Caco-2 (cell line): ENCODE measurements at regions not wholly inside any gene's neighbourhood (a gene's known extent, or its start where the extent isn't known, plus 50 kb on each side); places are given as distances from the start of the nearest gene placed in this dataset.

Source experiments
- BruUV-seq: library from RNA; stranded (reverse); fragments of 400-500 nt; replicated peaks from 2 replicates; lab custom pipeline; 2021; lab: Mats Ljungman, UMichigan
- CTCF ChIA-PET: fragments of 300-600 bp; sonication (Branson Sonifier 250); formaldehyde crosslinking; loops from one replicate; lab custom pipeline; 2022; ENCODE audit warnings: antibody characterized with exemption; lab: Charles Lee
- POLR2A ChIA-PET: fragments of 300-600 bp; sonication (Branson Sonifier 250); formaldehyde crosslinking; loops from one replicate; lab custom pipeline; 2022; ENCODE audit warnings: antibody characterized with exemption; lab: Charles Lee
- DNase-seq, 2 experiments: peaks; one replicate each; pipeline versions ENCODE4 v3.0.0 to v3.0.0-alpha.2; 2020 to 2022
- H3K27me3 ChIP-seq: replicated peaks from 2 replicates; pipeline ENCODE4 v1.6.0; 2011; ENCODE audit warnings: low read length; ENCODE audit not compliant: control insufficient read depth, insufficient read depth
- H3K36me3 ChIP-seq: 2 replicates; pipeline ENCODE4 v1.5.1; 2011; ENCODE audit warnings: low read length; ENCODE audit not compliant: control insufficient read depth, insufficient read depth
- H3K4me1 ChIP-seq: fragments of 250-450 bp; sonication (Bioruptor Pico); 2 replicates; pipeline ENCODE4 v1.5.1; 2020; ENCODE audit warnings: mild to moderate bottlenecking
- H3K4me3 ChIP-seq: 2 replicates; pipeline ENCODE4 v1.5.1; 2011; ENCODE audit warnings: low read depth, mild to moderate bottlenecking, control low read depth, low read length
- H3K9me3 ChIP-seq: fragments of 250-450 bp; sonication (Bioruptor Pico); 2 replicates; pipeline ENCODE4 v1.5.1; 2020; ENCODE audit warnings: mild to moderate bottlenecking, moderate library complexity
- H3K27ac Mint-ChIP-seq: one replicate; pipeline ENCODE4 v1.8.0; 2022; ENCODE audit warnings: mixed read lengths; ENCODE audit not compliant: unreplicated experiment
- H3K27me3 Mint-ChIP-seq: one replicate; pipeline ENCODE4 v1.8.0; 2022; ENCODE audit warnings: mixed read lengths; ENCODE audit not compliant: insufficient read depth, unreplicated experiment
- H3K36me3 Mint-ChIP-seq: one replicate; pipeline ENCODE4 v1.8.0; 2022; ENCODE audit warnings: mild to moderate bottlenecking, mixed read lengths; ENCODE audit not compliant: insufficient read depth, unreplicated experiment
- H3K4me1 Mint-ChIP-seq: one replicate; pipeline ENCODE4 v1.8.0; 2022; ENCODE audit warnings: low read depth, mixed read lengths; ENCODE audit not compliant: unreplicated experiment
- H3K4me3 Mint-ChIP-seq: one replicate; pipeline ENCODE4 v1.8.0; 2022; ENCODE audit warnings: mild to moderate bottlenecking, moderate library complexity, mixed read lengths; ENCODE audit not compliant: unreplicated experiment
- H3K9me3 Mint-ChIP-seq: one replicate; pipeline ENCODE4 v1.8.0; 2022; ENCODE audit warnings: mixed read lengths; ENCODE audit not compliant: unreplicated experiment
- CTCF ChIP-seq, 2 experiments: fragments of 200-600 bp in 1 of 2; IDR thresholded peaks; 1 replicate in 1 of 2; 2 replicates in 1 of 2; pipeline versions ENCODE4 v1.5.1 to v1.8.0; 2011 to 2022; ENCODE audit warnings: antibody characterized with exemption in 1 of 2, control low read depth in 1 of 2, inconsistent platforms in 1 of 2, low read depth in 1 of 2, low read length in 1 of 2, mild to moderate bottlenecking in 1 of 2, moderate library complexity in 1 of 2; ENCODE audit not compliant: insufficient read depth in 1 of 2, severe bottlenecking in 1 of 2, unreplicated experiment in 1 of 2
- intact Hi-C: fragments of 100-400 bp; cut with micrococcal nuclease; formaldehyde crosslinking; loops from one replicate; pipeline ENCODE4 v1.10.0; 2022; ENCODE audit not compliant: unreplicated experiment

- intact Hi-C loops = no loop called here
- peaks cover 11% of the 10 kb centered on the region for H3K27me3 Mint-ChIP-seq
- H3K9me3 ChIP-seq = no peaks in the 10 kb centered on the region
- no peak overlapping the region for H3K27ac Mint-ChIP-seq
- TF ChIP-seq CTCF (IDR thresholded peaks at IDR 0.05; ENCODE audit: insufficient read depth in 1 of 2, low read depth in 1 of 2, low read length in 1 of 2, severe bottlenecking in 1 of 2, unreplicated experiment in 1 of 2) = no peak
- no peak overlapping the region for H3K4me3 Mint-ChIP-seq
- no peaks in the 10 kb centered on the region for H3K27me3 ChIP-seq
- ChIA-PET POLR2A (no interaction called here), CTCF (interaction anchor here (0.7 kb wide), 1 partner anchor 544 kb away, joined by 4 read pairs; no protein-coding TSS in a partner anchor)
- H3K36me3 ChIP-seq = no peaks in the 10 kb centered on the region
- H3K4me1 Mint-ChIP-seq = no peaks in the 10 kb centered on the region
- H3K9me3 Mint-ChIP-seq = no peaks in the 10 kb centered on the region
- DNase-seq = no peak
- no peaks in the 10 kb centered on the region for H3K36me3 Mint-ChIP-seq
- BruUV-seq = no TSS peak
- H3K4me3 ChIP-seq = no peak overlapping the region
- H3K4me1 ChIP-seq = no peaks in the 10 kb centered on the region
Observed at GRCh38 chr16:52705122-52705521, 158.2 kb upstream of the TOX3 start.

GRCh38 chr16:52697971-52698370 lies 151.0 kb upstream of the TOX3 start:
- no peaks in the 10 kb centered on the region for H3K9me3 ChIP-seq
- TF ChIP-seq CTCF (IDR thresholded peaks at IDR 0.05; ENCODE audit: insufficient read depth in 1 of 2, low read depth in 1 of 2, low read length in 1 of 2, severe bottlenecking in 1 of 2, unreplicated experiment in 1 of 2) = no peak
- POLR2A ChIA-PET = no interaction called here
- no peak for DNase-seq
- Mint-ChIP-seq H3K4me1 (no peaks in the 10 kb centered on the region), H3K4me3 (no peak overlapping the region), H3K27me3 (no peaks in the 10 kb centered on the region), H3K27ac (no peak overlapping the region), H3K36me3 (no peaks in the 10 kb centered on the region), H3K9me3 (peaks cover 17% of the 10 kb centered on the region)
- no peak overlapping the region for H3K4me3 ChIP-seq
- BruUV-seq = no TSS peak
- CTCF ChIA-PET = no interaction called here
- no peaks in the 10 kb centered on the region for H3K36me3 ChIP-seq
- intact Hi-C loops = no loop called here
- no peaks in the 10 kb centered on the region for H3K4me1 ChIP-seq
- H3K27me3 ChIP-seq = no peaks in the 10 kb centered on the region

- no peak overlapping the region for H3K4me3 Mint-ChIP-seq
- H3K4me1 Mint-ChIP-seq = no peaks in the 10 kb centered on the region
- H3K9me3 Mint-ChIP-seq = peaks cover 25% of the 10 kb centered on the region
- ChIA-PET CTCF (no interaction called here), POLR2A (no interaction called here)
- no peak for TF ChIP-seq CTCF (IDR thresholded peaks at IDR 0.05; ENCODE audit: insufficient read depth in 1 of 2, low read depth in 1 of 2, low read length in 1 of 2, severe bottlenecking in 1 of 2, unreplicated experiment in 1 of 2)
- intact Hi-C loops = no loop called here
- Histone ChIP-seq H3K4me3 (no peak overlapping the region), H3K4me1 (no peaks in the 10 kb centered on the region), H3K27me3 (no peaks in the 10 kb centered on the region), H3K36me3 (no peaks in the 10 kb centered on the region), H3K9me3 (0 out of 2 replicates have a peak, but pooled peaks cover 6% of the 10 kb centered on the region)
- no peaks in the 10 kb centered on the region for H3K27me3 Mint-ChIP-seq
- H3K36me3 Mint-ChIP-seq = no peaks in the 10 kb centered on the region
- DNase-seq = no peak
- BruUV-seq = no TSS peak
- no peak overlapping the region for H3K27ac Mint-ChIP-seq
Observed at GRCh38 chr16:52696126-52696525, 149.2 kb upstream of the TOX3 start.
